ENCODE measurements at regions not wholly inside any gene's neighbourhood (a gene's known extent, or its start where the extent isn't known, plus 50 kb on each side); places are given as distances from the start of the nearest gene placed in this dataset.

- Histone ChIP-seq H3K4me3 (replicated peaks in 1 of 2; ENCODE audit: low read depth in 1 of 2, low read length in 2 of 2) (no peak overlapping the region), H2AFZ (ENCODE audit: low read depth, low read length, poor library complexity, severe bottlenecking) (no peak overlapping the region), H3K79me2 (ENCODE audit: insufficient read depth, low read length) (no peaks in the 10 kb centered on the region), H4K20me1 (ENCODE audit: insufficient read depth) (no peaks in the 10 kb centered on the region), H3K27me3 (ENCODE audit: insufficient read depth, low read length) (peaks cover 26% of the 10 kb centered on the region; the same call in 1 of the 2 replicates), H3K36me3 (ENCODE audit: control insufficient read depth in 1 of 2, insufficient read depth in 2 of 2, low read length in 2 of 2) (no peaks in the 10 kb centered on the region), H3K27ac (ENCODE audit: low read depth, low read length) (no peak overlapping the region), H3K9me3 (ENCODE audit: control insufficient read depth in 1 of 2, insufficient read depth in 1 of 2, low read depth in 1 of 2, low read length in 2 of 2) (no peaks in the 10 kb centered on the region), H3K4me2 (ENCODE audit: low read length) (no peak overlapping the region), H3K9ac (ENCODE audit: low read length) (no peak overlapping the region), H3K9me2 (ENCODE audit: insufficient read depth) (no peaks in the 10 kb centered on the region), H3K4me1 (ENCODE audit: control insufficient read depth in 1 of 2, insufficient read depth in 2 of 2, low read length in 2 of 2) (no peaks in the 10 kb centered on the region)
- ATAC-seq, result no peak
- TF ChIP-seq EGR1 (IDR thresholded peaks at IDR 0.05; ENCODE audit: low read depth), result no peak
- no peak for TF ChIP-seq ZNF274 (IDR thresholded peaks at IDR 0.05; ENCODE audit: low read depth, low read length)
- TF ChIP-seq ZFX (IDR thresholded peaks at IDR 0.05), result no peak
- no peak for TF ChIP-seq EZH2phosphoT487 (IDR thresholded peaks at IDR 0.05; ENCODE audit: borderline replicate concordance)
- no peak for TF ChIP-seq CBX3 (IDR thresholded peaks at IDR 0.05; ENCODE audit: low read depth)
- no peak for TF ChIP-seq ELF1 (IDR thresholded peaks at IDR 0.05; ENCODE audit: borderline replicate concordance, low read depth)
- RAD21 ChIA-PET (ENCODE audit: low non-redundant PET in 1 of 2, low total read pairs in 2 of 2, uncharacterized antibody in 2 of 2, unreplicated experiment in 2 of 2), result no interaction called here
- intact Hi-C loops (cut with micrococcal nuclease), result loop anchor here (10.0 kb wide), 1 partner anchor 427 kb away; no protein-coding TSS in a partner anchor
- CTCF ChIA-PET, result no interaction called here
- no peak for DNase-seq (ENCODE audit: low read depth, low spot score)
- POLR2A ChIA-PET, result no interaction called here
- BruUV-seq (replicated peaks), result no TSS peak
These were observed 247.3 kb downstream of the GATA3 start for GRCh38 chr10:8301831-8302230.

- no peak for ATAC-seq
These were observed 248.1 kb downstream of the GATA3 start for GRCh38 chr10:8302565-8302964.

More at GRCh38 chr10:8302565-8302964, 248.1 kb downstream of the GATA3 start:
- TF ChIP-seq FOSL1 (IDR thresholded peaks at IDR 0.05; ENCODE audit: low read depth) (no peak), JUND (IDR thresholded peaks at IDR 0.05) (no peak), RAD21 (IDR thresholded peaks at IDR 0.05; ENCODE audit: low read depth) (no peak)
- peaks cover 24% of the 10 kb centered on the region; the same call in 1 of the 2 replicates for H3K27me3 ChIP-seq (ENCODE audit: insufficient read depth, low read length)
- intact Hi-C loops (cut with micrococcal nuclease), result loop anchor here (10.0 kb wide), 1 partner anchor 428 kb away; no protein-coding TSS in a partner anchor
- BruUV-seq (replicated peaks), result no TSS peak
- H3K79me2 ChIP-seq (ENCODE audit: insufficient read depth, low read length), result no peaks in the 10 kb centered on the region
- H3K9ac ChIP-seq (ENCODE audit: low read length), result no peak overlapping the region
- H3K36me3 ChIP-seq (ENCODE audit: control insufficient read depth in 1 of 2, insufficient read depth in 2 of 2, low read length in 2 of 2), result no peaks in the 10 kb centered on the region
- H3K9me2 ChIP-seq (ENCODE audit: insufficient read depth), result no peaks in the 10 kb centered on the region
- no peaks in the 10 kb centered on the region for H3K9me3 ChIP-seq (ENCODE audit: control insufficient read depth in 1 of 2, insufficient read depth in 1 of 2, low read depth in 1 of 2, low read length in 2 of 2)
- ChIA-PET RAD21 (ENCODE audit: low non-redundant PET in 1 of 2, low total read pairs in 2 of 2, uncharacterized antibody in 2 of 2, unreplicated experiment in 2 of 2) (no interaction called here), CTCF (no interaction called here), POLR2A (no interaction called here)
- no peak overlapping the region for H3K27ac ChIP-seq (ENCODE audit: low read depth, low read length)
- H2AFZ ChIP-seq (ENCODE audit: low read depth, low read length, poor library complexity, severe bottlenecking), result no peak overlapping the region
- H3K4me1 ChIP-seq (ENCODE audit: control insufficient read depth in 1 of 2, insufficient read depth in 2 of 2, low read length in 2 of 2), result no peaks in the 10 kb centered on the region
- DNase-seq (ENCODE audit: low read depth, low spot score), result no peak
- H4K20me1 ChIP-seq (ENCODE audit: insufficient read depth), result no peaks in the 10 kb centered on the region
- H3K4me3 ChIP-seq (replicated peaks in 1 of 2; ENCODE audit: low read depth in 1 of 2, low read length in 2 of 2), result no peak overlapping the region
- H3K4me2 ChIP-seq (ENCODE audit: low read length), result no peak overlapping the region

Measured in HCT116 (cell line).